Esophagus squamous epithelium (tissue), 4 donors: ENCODE measurements at regions not wholly inside any gene's neighbourhood (a gene's known extent, or its start where the extent isn't known, plus 50 kb on each side); places are given as distances from the start of the nearest gene placed in this dataset.

Experiments
- POLR2A ChIP-seq, 4 donors: fragments of 450-650 bp; IDR thresholded peaks; one replicate each; pipeline ENCODE4 v1.6.1; 2017; ENCODE audit warnings: antibody characterized with exemption in 4 of 4, mild to moderate bottlenecking in 4 of 4, moderate library complexity in 3 of 4
- TF ChIP-seq, protein P1 (sequence below), 6 experiments: fragments of 450-650 bp in 4 of 6; fragments of 200-600 bp in 2 of 6; sonication (generic) in 2 of 6; IDR thresholded peaks; one replicate each; pipeline ENCODE4 v1.5.1; 2016 to 2019; ENCODE audit warnings: antibody characterized with exemption in 6 of 6, mild to moderate bottlenecking in 4 of 6, moderate library complexity in 4 of 6

DNA sequence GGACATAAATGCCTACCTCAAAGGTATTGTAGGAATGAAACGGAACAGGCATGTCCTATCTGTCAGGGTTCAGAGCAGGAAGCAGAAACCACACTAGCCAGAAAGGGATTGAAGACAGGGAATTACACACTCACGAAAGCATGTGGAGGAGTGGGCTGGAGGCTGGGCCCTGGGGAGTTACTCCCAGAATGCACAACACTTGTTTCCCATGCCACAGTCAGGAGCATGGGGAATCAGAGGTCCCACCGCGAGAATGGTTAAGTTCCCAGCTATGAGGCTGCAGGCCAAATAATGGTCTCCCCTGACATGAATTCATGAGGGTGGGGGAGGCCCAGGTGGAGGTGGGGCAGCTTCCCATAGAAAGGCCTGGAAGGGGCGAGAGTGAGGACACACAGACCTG lies 212.7 kb downstream of the HERPUD2 start:
- TF ChIP-seq, protein P1, sequence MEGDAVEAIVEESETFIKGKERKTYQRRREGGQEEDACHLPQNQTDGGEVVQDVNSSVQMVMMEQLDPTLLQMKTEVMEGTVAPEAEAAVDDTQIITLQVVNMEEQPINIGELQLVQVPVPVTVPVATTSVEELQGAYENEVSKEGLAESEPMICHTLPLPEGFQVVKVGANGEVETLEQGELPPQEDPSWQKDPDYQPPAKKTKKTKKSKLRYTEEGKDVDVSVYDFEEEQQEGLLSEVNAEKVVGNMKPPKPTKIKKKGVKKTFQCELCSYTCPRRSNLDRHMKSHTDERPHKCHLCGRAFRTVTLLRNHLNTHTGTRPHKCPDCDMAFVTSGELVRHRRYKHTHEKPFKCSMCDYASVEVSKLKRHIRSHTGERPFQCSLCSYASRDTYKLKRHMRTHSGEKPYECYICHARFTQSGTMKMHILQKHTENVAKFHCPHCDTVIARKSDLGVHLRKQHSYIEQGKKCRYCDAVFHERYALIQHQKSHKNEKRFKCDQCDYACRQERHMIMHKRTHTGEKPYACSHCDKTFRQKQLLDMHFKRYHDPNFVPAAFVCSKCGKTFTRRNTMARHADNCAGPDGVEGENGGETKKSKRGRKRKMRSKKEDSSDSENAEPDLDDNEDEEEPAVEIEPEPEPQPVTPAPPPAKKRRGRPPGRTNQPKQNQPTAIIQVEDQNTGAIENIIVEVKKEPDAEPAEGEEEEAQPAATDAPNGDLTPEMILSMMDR (IDR thresholded peaks at IDR 0.05) = no peak
- TF ChIP-seq POLR2A (IDR thresholded peaks at IDR 0.05) = no peak
